KMS-11 (cell line): ENCODE measurements at regions not wholly inside any gene's neighbourhood (a gene's known extent, or its start where the extent isn't known, plus 50 kb on each side); places are given as distances from the start of the nearest gene placed in this dataset.

ENCODE experiments used
- H2AFZ ChIP-seq: fragments of 200-600 bp; sonication (generic); 2 replicates; pipeline ENCODE4 v1.6.1; 2016; ENCODE audit warnings: antibody characterized with exemption, mixed run types, low read depth
- H3K27ac ChIP-seq: fragments of 200-600 bp; sonication (generic); 2 replicates; pipeline ENCODE4 v1.6.1; 2016; ENCODE audit warnings: mild to moderate bottlenecking, mixed run types
- H3K27me3 ChIP-seq: fragments of 200-600 bp; sonication (generic); 2 replicates; pipeline ENCODE4 v1.6.1; 2017; ENCODE audit warnings: mild to moderate bottlenecking, low read depth, mixed run types, moderate library complexity; ENCODE audit not compliant: insufficient read depth
- H3K36me3 ChIP-seq: fragments of 200-600 bp; sonication (generic); 2 replicates; pipeline ENCODE4 v1.6.1; 2017; ENCODE audit warnings: mild to moderate bottlenecking, mixed run types; ENCODE audit not compliant: insufficient read depth
- H3K4me1 ChIP-seq: fragments of 200-600 bp; sonication (generic); 2 replicates; pipeline ENCODE4 v1.6.1; 2016; ENCODE audit warnings: mild to moderate bottlenecking, low read depth, mixed run types; ENCODE audit not compliant: poor library complexity, severe bottlenecking
- H3K4me2 ChIP-seq: fragments of 200-600 bp; sonication (generic); 2 replicates; pipeline ENCODE4 v1.7.0; 2016; ENCODE audit warnings: mild to moderate bottlenecking, mixed run types
- H3K4me3 ChIP-seq: fragments of 200-600 bp; sonication (generic); IDR thresholded peaks from 2 replicates; pipeline ENCODE4 v1.6.1; 2017; ENCODE audit warnings: low read depth, low read length, mixed read lengths; ENCODE audit not compliant: insufficient read depth
- H3K79me2 ChIP-seq: fragments of 200-600 bp; sonication (generic); 2 replicates; pipeline ENCODE4 v1.6.1; 2016; ENCODE audit warnings: low read depth, mixed run types; ENCODE audit not compliant: insufficient read depth
- H3K9ac ChIP-seq: fragments of 200-600 bp; sonication (generic); 2 replicates; pipeline ENCODE4 v1.6.1; 2016; ENCODE audit warnings: mild to moderate bottlenecking, mixed run types
- H4K20me1 ChIP-seq: fragments of 200-600 bp; sonication (generic); 2 replicates; pipeline ENCODE4 v1.6.1; 2016; ENCODE audit warnings: mild to moderate bottlenecking, mixed run types; ENCODE audit not compliant: insufficient read depth
- CTCF ChIP-seq: fragments of 200-600 bp; sonication (generic); conservative IDR thresholded peaks from 2 replicates; pipeline ENCODE4 v1.6.1; 2017; ENCODE audit warnings: low read depth, mild to moderate bottlenecking, antibody characterized with exemption, low read length, moderate library complexity, mixed read lengths

GRCh38 chr13:47289567-47289966 is 392.7 kb upstream of the HTR2A start:
- TF ChIP-seq CTCF = no peak
- H3K9ac ChIP-seq = no peak overlapping the region
- H3K79me2 ChIP-seq = no peaks in the 10 kb centered on the region
- H2AFZ ChIP-seq = no peak overlapping the region
- H3K4me2 ChIP-seq = no peak overlapping the region
- H3K4me3 ChIP-seq = no peak overlapping the region
- H3K36me3 ChIP-seq = no peaks in the 10 kb centered on the region
- H3K27ac ChIP-seq = no peak overlapping the region
- H4K20me1 ChIP-seq = no peaks in the 10 kb centered on the region
- H3K27me3 ChIP-seq = no peaks in the 10 kb centered on the region
- no peaks in the 10 kb centered on the region for H3K4me1 ChIP-seq

- Histone ChIP-seq H3K9ac (no peak overlapping the region), H3K4me3 (no peak overlapping the region), H3K27me3 (no peaks in the 10 kb centered on the region), H3K4me2 (no peak overlapping the region), H4K20me1 (no peaks in the 10 kb centered on the region), H3K36me3 (no peaks in the 10 kb centered on the region), H3K27ac (no peak overlapping the region), H2AFZ (no peak overlapping the region), H3K4me1 (no peaks in the 10 kb centered on the region), H3K79me2 (no peaks in the 10 kb centered on the region)
- no peak for TF ChIP-seq CTCF
Measured at GRCh38 chr13:47288546-47288945, 391.7 kb upstream of the HTR2A start.

- H3K4me2 ChIP-seq = no peak overlapping the region
- H3K9ac ChIP-seq = no peak overlapping the region
Measured at GRCh38 chr13:47287291-47287751, 390.5 kb upstream of the HTR2A start.

GRCh38 chr13:47281991-47282390 is 385.1 kb upstream of the HTR2A start:
- no peak overlapping the region for H3K9ac ChIP-seq
- no peak overlapping the region for H2AFZ ChIP-seq

More at GRCh38 chr13:47287291-47287751, 390.5 kb upstream of the HTR2A start:
- Histone ChIP-seq H3K79me2 (no peaks in the 10 kb centered on the region), H3K36me3 (no peaks in the 10 kb centered on the region), H3K4me3 (no peak overlapping the region), H2AFZ (no peak overlapping the region), H3K27me3 (no peaks in the 10 kb centered on the region), H3K4me1 (no peaks in the 10 kb centered on the region), H3K27ac (no peak overlapping the region), H4K20me1 (no peaks in the 10 kb centered on the region)
- TF ChIP-seq CTCF = no peak

More at GRCh38 chr13:47281991-47282390, 385.1 kb upstream of the HTR2A start:
- H3K4me3 ChIP-seq = no peak overlapping the region
- H4K20me1 ChIP-seq = no peaks in the 10 kb centered on the region
- no peaks in the 10 kb centered on the region for H3K79me2 ChIP-seq
- TF ChIP-seq CTCF = no peak
- H3K36me3 ChIP-seq = no peaks in the 10 kb centered on the region
- no peak overlapping the region for H3K27ac ChIP-seq
- H3K4me2 ChIP-seq = no peak overlapping the region
- H3K27me3 ChIP-seq = no peaks in the 10 kb centered on the region
- no peaks in the 10 kb centered on the region for H3K4me1 ChIP-seq
